Retinal pigment epithelial cell (primary cell): ENCODE measurements at regions not wholly inside any gene's neighbourhood (a gene's known extent, or its start where the extent isn't known, plus 50 kb on each side); places are given as distances from the start of the nearest gene placed in this dataset.
A peak's percentile ranks its signal among the peaks of the same experiment; 100 is the strongest.

Source experiments
- DNase-seq: peaks from one replicate; pipeline ENCODE4 v3.0.0-alpha.2; 2010; ENCODE audit warnings: low read depth
- H3K4me3 ChIP-seq: 2 replicates; pipeline ENCODE4 v1.5.1; 2011; ENCODE audit warnings: mild to moderate bottlenecking, low read length, control low read depth, moderate library complexity
- CTCF ChIP-seq: conservative IDR thresholded peaks from 2 replicates; pipeline ENCODE4 v1.5.1; 2011; ENCODE audit warnings: low read depth, low read length, control low read depth, inconsistent platforms

GRCh38 chr10:25761937-25762336 lies 172.1 kb upstream of the MYO3A start:
- no peak for DNase-seq
- no peak for TF ChIP-seq CTCF
- H3K4me3 ChIP-seq: no peak overlapping the region

- TF ChIP-seq CTCF: no peak
- no peak for DNase-seq
- no peak overlapping the region for H3K4me3 ChIP-seq
These were observed 167.8 kb upstream of the MYO3A start for GRCh38 chr10:25766213-25766612.

GRCh38 chr10:25766687-25767221 lies 167.3 kb upstream of the MYO3A start:
- DNase-seq: no peak
- TF ChIP-seq CTCF: no peak
- H3K4me3 ChIP-seq: peak overlapping the region; percentile 16

GRCh38 chr10:25768167-25768566 lies 165.9 kb upstream of the MYO3A start:
- H3K4me3 ChIP-seq: no peak overlapping the region
- DNase-seq: no peak
- no peak for TF ChIP-seq CTCF

- H3K4me3 ChIP-seq: no peak overlapping the region
- TF ChIP-seq CTCF: no peak
- DNase-seq: no peak
These were observed 155.4 kb upstream of the MYO3A start for GRCh38 chr10:25778646-25779045.

GRCh38 chr10:25786161-25786560 lies 147.9 kb upstream of the MYO3A start:
- TF ChIP-seq CTCF: no peak
- DNase-seq: no peak
- H3K4me3 ChIP-seq: no peak overlapping the region

GRCh38 chr10:25786899-25787298 lies 147.1 kb upstream of the MYO3A start:
- DNase-seq: no peak
- no peak overlapping the region for H3K4me3 ChIP-seq
- TF ChIP-seq CTCF: no peak
